GM21619 (cell line): ENCODE measurements at regions not wholly inside any gene's neighbourhood (a gene's known extent, or its start where the extent isn't known, plus 50 kb on each side); places are given as distances from the start of the nearest gene placed in this dataset.

Experiments
- ATAC-seq: cut with Tn5 transposase; IDR thresholded peaks from one replicate; pipeline ENCODE4 v1.9.1; 2021; ENCODE audit not compliant: unreplicated experiment

GRCh38 chr4:59834943-59835342 lies 1365.2 kb upstream of the ADGRL3 start:
- no peak for ATAC-seq

- ATAC-seq = no peak
These were observed 1362.4 kb upstream of the ADGRL3 start for GRCh38 chr4:59837751-59838150.

DNA sequence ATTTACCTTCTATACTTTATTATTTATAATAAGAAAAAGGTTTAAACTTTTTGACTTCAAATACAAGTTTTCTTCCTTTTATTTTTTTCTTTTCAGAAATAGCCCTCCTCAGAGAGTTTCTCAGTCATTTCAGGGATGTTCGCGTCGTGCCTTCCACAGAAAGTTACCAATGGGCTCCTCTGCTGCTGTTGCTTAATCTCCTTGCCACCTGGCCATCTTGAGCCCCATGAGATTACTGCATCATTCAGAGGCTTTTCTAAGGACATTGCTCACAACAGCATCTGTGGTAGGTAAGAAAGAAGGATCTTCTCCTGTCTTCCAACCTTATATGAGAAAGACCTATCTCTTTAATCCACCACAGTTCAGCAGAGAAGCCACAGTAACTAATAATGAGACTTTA lies 1361.9 kb upstream of the ADGRL3 start:
- ATAC-seq = no peak

DNA sequence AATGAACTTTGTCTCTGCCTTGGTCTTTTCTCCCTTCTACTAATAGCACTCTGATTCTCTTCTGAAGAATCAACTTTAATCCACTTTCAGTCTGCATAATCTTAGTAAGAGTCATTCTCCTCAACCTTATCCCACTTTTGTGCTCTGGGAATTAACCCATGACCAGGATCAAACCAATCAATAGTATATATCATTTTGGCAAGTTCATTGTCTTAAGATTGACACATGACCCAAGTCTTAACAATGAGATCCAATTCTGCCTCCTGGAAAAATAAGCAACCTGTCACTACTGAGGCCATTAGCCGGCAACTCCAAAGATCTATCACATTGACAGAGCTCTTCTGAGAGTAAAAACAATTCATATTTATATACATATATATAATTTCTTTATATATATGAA lies 1358.4 kb upstream of the ADGRL3 start:
- no peak for ATAC-seq

- ATAC-seq = no peak
These were observed 1351.7 kb upstream of the ADGRL3 start for GRCh38 chr4:59848457-59848856.

DNA sequence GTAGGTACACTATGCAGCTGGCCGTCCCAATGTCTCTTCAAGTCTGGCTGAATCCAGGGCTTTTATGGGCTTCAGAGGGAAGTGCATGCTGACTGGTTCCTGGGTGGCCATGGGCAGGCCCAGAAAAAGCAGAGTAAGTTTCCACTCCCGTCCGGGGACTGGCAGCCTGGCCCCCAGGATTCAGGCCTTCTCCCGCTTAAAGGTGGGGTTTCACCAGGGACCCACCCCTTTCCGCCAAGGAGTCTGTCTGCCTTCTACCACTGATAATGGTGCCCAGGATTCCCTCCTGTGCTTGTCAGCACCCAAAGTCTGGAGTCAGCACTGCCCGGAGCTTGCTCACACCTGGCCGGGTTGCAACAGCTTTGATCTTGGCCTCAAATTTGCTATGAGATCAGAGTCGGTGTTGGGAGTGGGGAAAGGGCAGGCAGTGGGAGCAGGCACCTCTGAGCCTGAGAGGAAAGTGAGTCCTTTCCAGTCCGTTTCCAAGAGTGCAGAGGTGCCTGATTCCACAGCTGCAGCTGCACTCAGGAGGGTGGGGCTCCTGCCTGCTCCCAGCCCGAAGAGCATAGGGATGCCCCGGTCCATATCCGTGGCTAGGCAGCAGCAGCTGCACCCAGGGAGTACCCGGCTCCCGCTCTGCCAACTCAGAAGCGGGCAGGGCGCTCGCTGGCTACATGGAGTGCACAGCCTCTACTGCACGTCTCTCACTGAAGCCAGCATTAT lies 1344.3 kb upstream of the ADGRL3 start:
- ATAC-seq = no peak

GRCh38 chr4:59869056-59869455 lies 1331.1 kb upstream of the ADGRL3 start:
- no peak for ATAC-seq

- no peak for ATAC-seq
These were observed 1330.6 kb upstream of the ADGRL3 start for GRCh38 chr4:59869559-59869958.

DNA sequence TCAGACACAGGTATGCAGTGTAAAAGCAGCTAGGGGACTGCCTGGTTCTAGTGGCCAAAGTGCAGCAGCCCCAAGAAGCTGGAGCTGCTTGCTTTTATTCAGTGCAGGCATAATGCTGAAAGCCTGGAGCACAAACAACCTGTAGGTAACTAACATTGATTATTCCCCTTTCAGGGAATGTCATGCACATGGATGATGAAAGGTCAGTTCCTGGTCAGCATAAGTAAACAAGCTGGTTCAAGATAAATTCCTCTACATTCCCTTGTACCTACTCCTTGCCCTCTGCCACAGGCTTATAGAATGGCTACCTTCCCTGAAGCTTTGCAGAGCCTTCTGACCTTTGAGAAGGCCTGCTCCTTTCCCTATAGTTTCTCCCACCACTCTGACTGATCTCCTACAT lies 1318.5 kb upstream of the ADGRL3 start:
- no peak for ATAC-seq

- ATAC-seq = no peak
These were observed 1295.8 kb upstream of the ADGRL3 start for GRCh38 chr4:59904331-59904730.

GRCh38 chr4:59920416-59920815 lies 1279.7 kb upstream of the ADGRL3 start:
- ATAC-seq = no peak

- no peak for ATAC-seq
These were observed 1274.8 kb upstream of the ADGRL3 start for GRCh38 chr4:59925290-59925689.

DNA sequence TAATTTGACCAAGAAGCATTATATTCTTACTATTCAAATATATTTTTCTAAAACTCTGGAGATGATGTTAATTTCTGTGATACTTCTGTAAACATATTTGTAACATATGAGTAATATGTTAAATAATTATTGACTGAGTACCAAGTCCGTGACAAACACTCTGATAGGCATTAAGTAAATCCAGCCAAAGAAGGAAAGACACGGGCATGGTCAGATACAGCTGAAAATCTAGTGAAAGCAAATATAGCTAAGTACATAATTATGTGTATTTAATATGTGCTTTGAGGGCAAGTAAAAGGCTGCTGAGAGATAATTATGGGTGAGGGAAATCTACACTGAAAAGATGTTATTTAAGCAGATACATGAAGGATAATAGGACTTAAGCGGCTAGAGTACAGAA lies 1263.6 kb upstream of the ADGRL3 start:
- no peak for ATAC-seq

- no peak for ATAC-seq
These were observed 1262.0 kb upstream of the ADGRL3 start for GRCh38 chr4:59938166-59938565.

DNA sequence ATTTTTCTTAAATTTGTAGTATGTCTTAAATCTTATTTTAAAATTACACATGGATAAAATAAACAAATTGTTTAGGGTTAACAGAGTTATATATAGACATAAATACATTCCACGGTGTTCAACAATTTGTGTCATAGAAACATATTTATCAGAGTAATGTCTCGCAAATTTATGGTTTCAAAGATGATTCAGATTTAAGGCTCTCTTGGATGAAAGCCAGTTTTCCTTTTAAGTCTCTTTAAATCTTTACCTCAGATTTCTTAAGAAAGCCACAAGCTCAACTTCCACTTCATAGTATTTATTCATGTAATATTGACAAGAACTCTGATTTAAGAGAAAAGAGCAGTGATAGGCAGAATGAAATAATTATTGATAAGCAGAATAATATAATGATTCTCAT lies 1254.8 kb upstream of the ADGRL3 start:
- ATAC-seq = no peak

DNA sequence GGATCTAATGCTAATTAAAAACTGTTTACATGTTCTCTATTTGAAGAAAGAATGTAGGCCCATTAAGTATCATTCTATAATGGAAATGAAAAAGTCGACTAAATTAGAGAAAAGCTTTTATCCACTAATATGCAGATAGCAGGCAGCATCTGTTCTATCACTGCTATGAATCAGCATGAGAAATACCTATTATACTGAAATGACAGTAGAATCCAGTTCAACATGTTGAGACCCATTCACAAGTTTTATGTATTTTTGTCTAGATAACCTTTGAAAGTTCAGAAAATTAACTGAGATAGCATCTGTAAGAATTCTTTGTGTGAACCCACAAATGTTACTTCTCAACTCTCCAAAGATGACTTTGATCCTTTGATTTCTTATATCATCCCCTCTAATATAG lies 1254.4 kb upstream of the ADGRL3 start:
- no peak for ATAC-seq

GRCh38 chr4:59956366-59956765 lies 1243.8 kb upstream of the ADGRL3 start:
- no peak for ATAC-seq

- no peak for ATAC-seq
These were observed 1240.0 kb upstream of the ADGRL3 start for GRCh38 chr4:59960143-59960542.

DNA sequence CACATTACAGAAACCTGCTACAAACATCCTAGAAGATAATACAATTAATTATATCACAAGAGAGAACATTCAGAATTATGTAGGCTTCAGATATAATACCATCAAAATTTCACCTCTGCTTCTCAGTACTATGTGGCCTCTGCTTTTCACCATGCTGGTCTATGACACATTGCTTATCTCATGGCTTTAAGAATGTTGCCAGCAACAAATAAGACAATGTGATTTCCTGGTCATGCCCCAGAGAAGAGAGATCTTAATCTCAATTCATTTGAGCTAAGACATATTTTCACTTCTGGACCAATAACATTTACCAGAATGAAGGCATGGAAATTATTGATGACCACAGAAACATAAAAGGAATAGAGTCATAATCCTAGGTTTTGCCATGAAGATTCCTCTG lies 1233.4 kb upstream of the ADGRL3 start:
- no peak for ATAC-seq

GRCh38 chr4:59968796-59969195 lies 1231.3 kb upstream of the ADGRL3 start:
- no peak for ATAC-seq

- no peak for ATAC-seq
These were observed 1230.2 kb upstream of the ADGRL3 start for GRCh38 chr4:59969909-59970308.

DNA sequence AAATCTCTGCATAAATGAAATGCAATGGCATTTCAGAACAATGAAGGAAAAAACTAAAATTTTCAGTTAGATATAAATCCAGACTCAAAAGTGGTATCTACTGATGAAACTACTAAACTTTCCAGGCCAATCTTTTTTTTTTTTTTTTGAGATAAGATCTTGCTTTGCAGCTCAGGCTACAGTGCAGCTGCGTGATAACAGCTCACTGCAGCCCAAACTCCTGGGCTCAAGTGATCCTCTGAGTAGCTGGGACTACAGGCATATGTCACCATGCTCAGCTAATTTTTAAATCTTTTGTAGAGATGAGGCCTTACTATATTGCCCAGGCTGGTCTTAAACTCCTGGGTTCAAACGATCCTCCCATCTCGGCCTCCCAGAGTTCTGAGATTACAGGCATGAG lies 1228.2 kb upstream of the ADGRL3 start:
- no peak for ATAC-seq

- ATAC-seq = no peak
These were observed 1226.6 kb upstream of the ADGRL3 start for GRCh38 chr4:59973492-59973891.
